ENCODE measurements at regions not wholly inside any gene's neighbourhood (a gene's known extent, or its start where the extent isn't known, plus 50 kb on each side); places are given as distances from the start of the nearest gene placed in this dataset.

GRCh38 chr16:64417711-64418227 lies 704.1 kb downstream of the CDH11 start:
- no peak overlapping the region for H3K4me3 ChIP-seq (ENCODE audit: low read depth, low read length)
- no peak for DNase-seq (ENCODE audit: low read depth)
- TF ChIP-seq MYC (IDR thresholded peaks at IDR 0.05; ENCODE audit: low read depth, low read length) = no peak
- TF ChIP-seq POLR2A (IDR thresholded peaks at IDR 0.05; ENCODE audit: extremely low read depth, insufficient read length) = no peak
- no peak for TF ChIP-seq CTCF (IDR thresholded peaks at IDR 0.05; ENCODE audit: low read depth, low read length)
- no peak for TF ChIP-seq MAX (IDR thresholded peaks at IDR 0.05; ENCODE audit: low read depth, low read length)

GRCh38 chr16:64416216-64417005 lies 705.5 kb downstream of the CDH11 start:
- peak; percentile 8 for DNase-seq (ENCODE audit: low read depth)
- H3K4me3 ChIP-seq (ENCODE audit: low read depth, low read length) = peak overlapping the region; percentile 19
- TF ChIP-seq MAX (IDR thresholded peaks at IDR 0.05; ENCODE audit: low read depth, low read length) (no peak), MYC (IDR thresholded peaks at IDR 0.05; ENCODE audit: low read depth, low read length) (no peak), CTCF (IDR thresholded peaks at IDR 0.05; ENCODE audit: low read depth, low read length) (no peak), POLR2A (IDR thresholded peaks at IDR 0.05; ENCODE audit: extremely low read depth, insufficient read length) (no peak)

GRCh38 chr16:64412578-64413280 lies 709.1 kb downstream of the CDH11 start:
- TF ChIP-seq POLR2A (IDR thresholded peaks at IDR 0.05; ENCODE audit: extremely low read depth, insufficient read length) (no peak), MAX (IDR thresholded peaks at IDR 0.05; ENCODE audit: low read depth, low read length) (no peak), MYC (IDR thresholded peaks at IDR 0.05; ENCODE audit: low read depth, low read length) (no peak), CTCF (IDR thresholded peaks at IDR 0.05; ENCODE audit: low read depth, low read length) (no peak)
- no peak overlapping the region for H3K4me3 ChIP-seq (ENCODE audit: low read depth, low read length)
- DNase-seq (ENCODE audit: low read depth) = no peak

GRCh38 chr16:64410306-64410705 lies 711.6 kb downstream of the CDH11 start:
- TF ChIP-seq CTCF (IDR thresholded peaks at IDR 0.05; ENCODE audit: low read depth, low read length) (no peak), MAX (IDR thresholded peaks at IDR 0.05; ENCODE audit: low read depth, low read length) (no peak)
- H3K4me3 ChIP-seq (ENCODE audit: low read depth, low read length) = no peak overlapping the region
- DNase-seq (ENCODE audit: low read depth) = no peak

- no peak for DNase-seq (ENCODE audit: low read depth)
- TF ChIP-seq MYC (IDR thresholded peaks at IDR 0.05; ENCODE audit: low read depth, low read length) (no peak), POLR2A (IDR thresholded peaks at IDR 0.05; ENCODE audit: extremely low read depth, insufficient read length) (no peak), MAX (IDR thresholded peaks at IDR 0.05; ENCODE audit: low read depth, low read length) (no peak), CTCF (IDR thresholded peaks at IDR 0.05; ENCODE audit: low read depth, low read length) (no peak)
- no peak overlapping the region for H3K4me3 ChIP-seq (ENCODE audit: low read depth, low read length)
These were observed 712.1 kb downstream of the CDH11 start for GRCh38 chr16:64409783-64410210.
